HG03095 (cell line): ENCODE measurements at regions not wholly inside any gene's neighbourhood (a gene's known extent, or its start where the extent isn't known, plus 50 kb on each side); places are given as distances from the start of the nearest gene placed in this dataset.
"Not testable (repeated sequence)": the region's sequence is repeated elsewhere in the genome, so short reads cannot be mapped to it uniquely, and the experiment has no call there.

ENCODE experiments used
- ATAC-seq: cut with Tn5 transposase; IDR thresholded peaks from one replicate; pipeline ENCODE4 v1.9.1; 2021; ENCODE audit warnings: moderate library complexity; ENCODE audit not compliant: unreplicated experiment

- ATAC-seq: no peak
Observed at GRCh38 chr11:92122561-92122960, 102.1 kb upstream of the FAT3 start.

GRCh38 chr11:92111287-92111686 lies 113.3 kb upstream of the FAT3 start:
- no peak for ATAC-seq

- no peak for ATAC-seq
Observed at GRCh38 chr11:92109466-92109865, 115.2 kb upstream of the FAT3 start.

DNA sequence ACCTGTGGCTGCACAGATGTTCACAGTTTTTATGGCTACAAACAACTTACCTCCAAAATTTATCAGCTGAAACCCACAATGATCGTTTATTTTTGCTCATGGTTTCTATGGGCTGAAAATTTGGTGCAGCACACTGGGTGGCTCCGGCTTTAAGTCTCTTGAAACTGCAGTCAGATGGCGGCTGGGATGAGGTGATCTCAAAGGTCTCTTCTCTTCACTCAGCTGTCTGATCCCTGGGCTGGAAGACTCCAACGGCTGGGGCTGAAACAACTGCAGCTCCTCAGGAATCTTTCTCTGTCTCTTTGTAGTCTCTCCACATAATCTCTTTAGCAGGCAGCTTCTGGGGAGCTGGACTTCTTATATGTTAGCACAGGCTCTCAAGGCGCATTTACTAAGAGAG lies 117.3 kb upstream of the FAT3 start:
- ATAC-seq: no peak

DNA sequence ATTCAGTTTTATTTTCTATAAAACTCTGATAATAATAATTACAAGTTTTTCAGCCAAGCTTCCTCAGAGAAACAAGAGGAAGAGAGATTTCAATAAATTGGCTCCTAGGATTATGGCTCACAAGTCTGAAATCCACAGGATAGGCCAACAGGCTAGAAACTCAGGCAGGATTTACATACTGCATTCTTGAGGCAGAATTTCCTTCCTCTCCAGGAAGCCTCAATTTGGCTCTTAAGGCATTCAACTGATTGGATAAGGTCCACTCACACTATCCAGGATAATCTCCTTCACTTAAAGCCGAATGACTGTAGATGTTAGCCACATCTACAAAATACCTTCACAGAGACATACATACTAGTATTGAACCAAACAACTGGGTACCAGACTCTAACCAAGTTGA lies 120.3 kb upstream of the FAT3 start:
- ATAC-seq: no peak

DNA sequence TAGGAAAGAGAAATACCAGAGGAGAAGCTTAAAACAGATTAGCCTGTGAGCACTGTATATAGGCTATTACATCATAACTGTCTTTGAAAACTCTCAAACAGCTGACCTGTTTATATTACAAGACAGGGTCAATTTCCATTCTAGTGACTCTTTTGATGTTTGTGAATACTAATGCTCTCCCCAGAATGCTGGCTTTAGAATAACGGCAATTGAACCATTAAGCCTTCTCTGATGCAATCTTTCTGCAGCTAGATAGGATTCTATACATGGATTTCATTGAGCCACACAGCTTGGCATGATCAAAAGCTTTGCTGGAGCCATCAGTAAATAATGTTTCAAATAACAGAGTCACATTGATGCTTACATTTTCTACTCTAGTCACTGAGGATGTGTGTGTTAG lies 122.7 kb upstream of the FAT3 start:
- ATAC-seq: no peak

GRCh38 chr11:92099183-92099582 lies 125.4 kb upstream of the FAT3 start:
- no peak for ATAC-seq

DNA sequence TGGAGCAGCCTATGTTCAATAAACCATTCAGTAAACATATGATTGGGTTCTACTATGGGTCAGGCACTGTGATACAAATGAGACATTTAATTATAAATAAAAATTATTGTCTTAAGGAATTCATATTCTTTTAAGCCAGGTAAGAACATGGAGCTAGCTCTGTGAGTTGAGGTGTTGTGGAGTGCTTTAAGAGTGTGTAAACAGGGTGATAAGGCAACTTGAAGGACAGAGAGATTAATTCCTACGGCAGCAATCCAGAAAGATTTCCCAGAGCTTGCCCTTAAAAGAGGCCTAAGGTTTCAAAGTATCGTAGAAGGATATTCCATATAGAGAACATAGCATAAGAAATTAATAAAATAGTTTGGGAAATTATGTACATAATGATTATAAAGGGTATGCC lies 126.4 kb upstream of the FAT3 start:
- no peak for ATAC-seq

GRCh38 chr11:92087725-92088537 lies 136.7 kb upstream of the FAT3 start:
- no peak for ATAC-seq

GRCh38 chr11:92083123-92083522 lies 141.5 kb upstream of the FAT3 start:
- no peak for ATAC-seq

DNA sequence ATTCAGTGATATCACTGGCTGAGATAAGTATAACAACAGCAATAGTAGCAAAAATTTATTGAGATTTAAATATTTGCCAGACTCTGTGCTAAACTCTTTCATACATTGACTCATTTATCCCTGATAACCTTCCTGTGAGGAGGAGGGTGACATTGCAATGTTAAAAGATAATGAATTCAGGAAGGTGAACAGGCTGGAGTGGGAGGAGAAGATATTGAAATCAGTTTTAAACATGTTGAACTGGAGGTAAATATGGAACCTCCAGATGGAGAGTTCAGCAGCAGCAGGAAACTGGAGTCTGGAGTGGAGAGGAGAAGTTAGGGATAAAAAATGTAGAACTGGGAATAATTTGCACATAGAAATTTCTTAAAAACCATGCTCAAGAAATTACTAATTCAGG lies 142.0 kb upstream of the FAT3 start:
- ATAC-seq: no peak

GRCh38 chr11:92074498-92074897 lies 150.1 kb upstream of the FAT3 start:
- not testable (repeated sequence) for ATAC-seq

- no peak for ATAC-seq
Observed at GRCh38 chr11:92071660-92072059, 153.0 kb upstream of the FAT3 start.

DNA sequence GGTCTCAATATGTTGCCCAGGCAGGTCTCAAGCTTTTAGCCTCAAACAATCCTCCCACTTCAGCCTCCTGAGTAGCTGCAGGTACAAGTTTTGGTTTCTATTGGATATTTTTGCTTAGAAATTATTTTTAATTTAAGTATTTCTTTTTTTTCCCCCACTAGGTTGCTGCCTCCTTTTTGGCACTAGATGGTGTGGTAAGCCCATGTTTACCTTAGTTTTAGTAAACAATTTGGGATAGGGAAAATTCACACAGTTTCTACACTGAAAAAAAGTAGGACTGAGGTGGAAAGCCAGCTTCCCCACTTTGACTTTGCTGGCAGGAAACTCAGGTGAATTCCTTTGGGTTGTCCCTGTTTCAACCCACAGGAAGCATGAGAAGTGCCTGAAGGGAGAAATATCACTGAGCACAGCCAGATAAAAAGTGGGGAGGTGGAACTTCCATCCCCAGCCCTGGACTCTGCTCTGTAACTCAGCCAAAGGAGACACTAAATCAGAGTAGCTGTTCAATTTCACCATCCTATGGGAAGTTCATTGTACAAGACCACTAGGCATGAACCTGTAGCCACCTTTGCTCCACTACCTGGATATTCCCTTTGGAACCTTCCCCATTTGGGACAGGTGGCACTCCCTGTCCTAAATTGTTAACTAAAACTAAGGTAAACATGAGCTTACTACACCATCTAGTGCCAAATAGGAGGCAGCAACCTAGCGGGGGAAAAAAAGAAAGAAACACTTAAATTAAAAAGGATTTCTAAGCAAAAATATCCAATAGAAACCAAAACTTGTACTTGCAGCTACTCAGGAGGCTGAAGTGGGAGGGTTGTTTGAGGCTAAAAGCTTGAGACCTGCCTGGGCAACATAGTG lies 154.4 kb upstream of the FAT3 start:
- no peak for ATAC-seq

- ATAC-seq: no peak
Observed at GRCh38 chr11:92067016-92067415, 157.6 kb upstream of the FAT3 start.

GRCh38 chr11:92061456-92062062 lies 163.1 kb upstream of the FAT3 start:
- no peak for ATAC-seq

DNA sequence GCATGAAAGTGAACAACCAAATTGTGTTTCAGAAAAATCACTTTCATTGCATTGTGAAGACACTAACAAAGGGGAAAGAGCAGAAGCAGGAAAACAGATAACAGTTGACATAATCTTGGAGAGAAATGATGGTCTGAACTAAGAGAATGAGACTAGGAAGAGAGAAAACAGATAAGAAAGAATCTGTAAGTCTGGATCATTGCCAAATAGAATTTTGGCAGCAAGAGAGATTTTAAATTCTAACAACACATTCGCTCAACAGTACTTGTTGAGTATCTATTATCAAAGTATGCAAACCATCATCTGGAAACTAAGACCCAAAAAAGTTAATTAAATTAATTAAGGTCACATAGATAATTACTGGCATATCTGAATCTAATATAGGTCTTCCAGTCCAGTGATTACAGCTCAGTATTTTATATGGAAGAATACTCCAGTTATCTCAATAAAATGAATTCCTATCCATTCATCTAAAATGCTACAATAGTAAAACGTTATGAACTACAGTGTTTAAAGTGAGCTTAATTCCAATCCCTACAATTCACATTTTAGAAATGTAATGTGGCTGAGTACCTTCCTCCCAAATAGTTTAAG lies 166.7 kb upstream of the FAT3 start:
- no peak for ATAC-seq

DNA sequence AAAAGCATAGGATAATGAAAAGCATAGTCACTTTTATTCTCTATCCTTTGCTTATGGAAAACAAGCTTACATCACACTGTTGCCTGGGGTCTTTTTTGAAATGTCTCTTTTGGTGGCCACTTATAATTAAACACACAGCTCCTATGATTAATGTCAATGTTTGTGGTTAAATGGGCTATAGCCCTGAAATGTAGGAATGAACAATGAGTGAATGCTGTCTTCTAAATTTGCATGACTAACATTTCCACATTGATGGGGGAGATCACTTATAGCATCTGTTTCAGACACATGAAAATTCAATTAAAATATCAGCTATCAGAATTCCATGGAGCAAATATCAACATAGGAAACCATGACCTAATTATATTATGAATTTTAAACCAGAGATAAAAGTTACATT lies 171.4 kb upstream of the FAT3 start:
- no peak for ATAC-seq

GRCh38 chr11:92050305-92050704 lies 174.3 kb upstream of the FAT3 start:
- ATAC-seq: no peak

DNA sequence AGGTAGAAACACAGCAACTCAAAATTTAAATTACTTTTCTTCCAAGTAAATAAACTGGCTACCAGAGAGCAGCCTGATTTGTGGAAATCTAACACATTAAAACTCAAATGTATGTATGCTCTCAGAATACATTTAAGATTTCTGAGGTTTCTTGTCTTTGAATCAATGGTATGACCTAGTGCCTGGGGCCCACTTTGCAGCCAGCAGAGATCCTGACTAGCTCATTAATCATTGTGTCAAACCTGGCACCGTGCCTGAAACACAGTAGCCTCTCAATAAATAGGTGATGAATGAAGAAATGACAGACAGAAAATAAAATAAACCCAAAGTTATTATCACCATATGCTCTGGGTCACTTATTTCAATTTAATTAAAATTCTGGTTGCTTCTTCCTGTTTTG lies 176.2 kb upstream of the FAT3 start:
- ATAC-seq: no peak

DNA sequence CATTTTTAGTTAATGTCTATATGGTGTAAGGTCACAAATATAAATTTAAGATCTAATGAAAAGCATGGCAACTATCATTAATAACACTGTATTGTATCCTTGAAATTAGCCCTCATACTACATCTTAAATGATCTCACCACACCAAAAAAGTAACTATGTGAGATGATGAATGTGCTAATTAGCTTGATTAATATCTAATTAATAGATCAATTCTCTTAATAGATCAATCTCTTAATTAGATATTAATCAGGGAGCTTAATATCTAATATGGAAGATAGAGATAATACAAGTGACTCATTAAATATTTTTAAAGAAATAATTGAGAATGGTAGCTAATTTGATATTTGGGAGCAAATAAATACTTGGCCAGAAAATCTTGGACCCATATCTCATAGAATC lies 178.5 kb upstream of the FAT3 start:
- ATAC-seq: no peak
